Adrenal gland (tissue), 9 donors: ENCODE measurements at regions not wholly inside any gene's neighbourhood (a gene's known extent, or its start where the extent isn't known, plus 50 kb on each side); places are given as distances from the start of the nearest gene placed in this dataset.

ENCODE experiments used
- DNase-seq, 7 donors: peaks; one replicate each; pipeline ENCODE4 v3.0.0-alpha.2; 2019 to 2020
- H3K27ac ChIP-seq, 5 donors: fragments of 200-600 bp; sonication (generic) in 4 of 5; 1 replicate in 3 of 5; 2 replicates in 2 of 5; pipeline versions ENCODE4 v1.5.1 to v1.8.0; 2016 to 2020; ENCODE audit warnings: mild to moderate bottlenecking in 1 of 5
- H3K27me3 ChIP-seq: fragments of 200-600 bp; 2 replicates; pipeline ENCODE4 v1.8.0; 2021
- H3K36me3 ChIP-seq, 2 donors: fragments of 200-600 bp; replicated peaks in 1 of 2; 1 replicate in 1 of 2; 2 replicates in 1 of 2; pipeline versions ENCODE4 v1.5.1 to v1.8.0; 2018 to 2022
- H3K4me1 ChIP-seq, 2 donors: fragments of 200-600 bp; replicated peaks in 1 of 2; 1 replicate in 1 of 2; 2 replicates in 1 of 2; pipeline versions ENCODE4 v1.5.1 to v1.8.0; 2018 to 2021
- H3K4me3 ChIP-seq, 4 donors: fragments of 200-600 bp; sonication (generic) in 3 of 4; one replicate each; pipeline ENCODE4 v1.5.1; 2016 to 2018
- H3K9me3 ChIP-seq, 3 donors: fragments of 200-600 bp; sonication (generic) in 1 of 3; replicated peaks in 1 of 3; 1 replicate in 2 of 3; 2 replicates in 1 of 3; pipeline versions ENCODE4 v1.5.1 to v1.8.0; 2016 to 2021
- CTCF ChIP-seq, 6 experiments: fragments of 450-650 bp in 4 of 6; fragments of 200-600 bp in 2 of 6; sonication (generic) in 1 of 6; IDR thresholded peaks; 1 replicate in 5 of 6; 2 replicates in 1 of 6; pipeline versions ENCODE4 v1.5.1 to v1.8.0; 2016 to 2021; ENCODE audit warnings: antibody characterized with exemption in 6 of 6, mild to moderate bottlenecking in 2 of 6, moderate library complexity in 1 of 6
- POLR2A ChIP-seq, 2 donors: fragments of 450-650 bp; IDR thresholded peaks; one replicate each; pipeline ENCODE4 v1.6.1; 2017; ENCODE audit warnings: antibody characterized with exemption in 2 of 2, mild to moderate bottlenecking in 2 of 2, moderate library complexity in 1 of 2
- WGBS, 4 donors: extraction: QIAGEN DNeasy Blood & Tissue Kit in 2 of 4; methylation state at CpG; one replicate each; pipeline versions ENCODE4 v1.1.5 to v1.1.7; 2013 to 2017; 5-methylcytosine and 5-hydroxymethylcytosine counted together
- intact Hi-C, 2 donors: fragments of 100-400 bp; cut with DNase I; formaldehyde crosslinking; loops; one replicate each; pipeline versions ENCODE4 v1.14.1 to v1.15.0; 2022 to 2023
- donor health status: healthy with polysubstance abuse.
- donor health status: Bipolar disorder and iron deficiency.
- donor health status: DM: yes; HTN: yes; CAD: no.
- donor health status: DM: no; HTN: no; CAD: no.
- donor health status: DM: no; HTN: no; CAD: no.

DNA sequence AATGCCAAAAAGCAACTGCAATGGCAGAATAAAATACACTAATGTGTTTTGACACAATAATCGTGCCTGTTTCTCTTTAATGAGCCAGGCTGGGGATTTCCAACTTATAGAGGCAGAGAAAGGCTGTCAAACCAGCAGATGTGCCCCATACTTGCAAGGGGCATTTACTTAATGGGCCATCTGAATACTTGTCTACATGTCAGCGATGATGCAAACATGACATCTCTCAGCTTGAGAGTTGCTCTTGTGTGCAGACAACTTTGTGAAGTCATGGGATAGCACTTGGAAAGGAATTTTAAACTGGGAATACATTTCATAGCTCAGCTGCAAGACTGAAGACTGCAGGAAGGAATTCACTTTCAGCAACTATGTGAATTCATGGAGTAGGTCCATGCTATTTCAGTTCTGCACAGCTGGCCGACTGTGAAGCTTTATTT is 127.4 kb upstream of the ADAMTS9 start:
- H3K27ac ChIP-seq, result peak overlapping the region in 1 of 5 donors; percentile 20
- TF ChIP-seq CTCF (IDR thresholded peaks at IDR 0.05) (no peak), POLR2A (IDR thresholded peaks at IDR 0.05) (no peak)
- peaks cover 0 to 8% of the 10 kb centered on the region in 2 donors for H3K4me1 ChIP-seq
- intact Hi-C loops, result no loop called here
- 59 to 72% (median 62%) methylated on average over 3 of the region's 3 CpGs for WGBS, 4 donors
- H3K36me3 ChIP-seq, result no peaks in the 10 kb centered on the region
- no peak overlapping the region for H3K4me3 ChIP-seq
- no peaks in the 10 kb centered on the region for H3K27me3 ChIP-seq
- H3K9me3 ChIP-seq, result no peaks in the 10 kb centered on the region
- DNase-seq, result no peak

GRCh38 chr3:64814351-64814750 is 126.6 kb upstream of the ADAMTS9 start:
- Histone ChIP-seq H3K9me3 (no peaks in the 10 kb centered on the region), H3K36me3 (no peaks in the 10 kb centered on the region), H3K4me1 (peaks cover 0 to 8% of the 10 kb centered on the region in 2 donors), H3K27me3 (no peaks in the 10 kb centered on the region), H3K4me3 (no peak overlapping the region), H3K27ac (no peak overlapping the region)
- 77 to 86% (median 80%) methylated on average over 2 of the region's 2 CpGs for WGBS, 4 donors
- no peak for TF ChIP-seq CTCF (IDR thresholded peaks at IDR 0.05)
- TF ChIP-seq POLR2A (IDR thresholded peaks at IDR 0.05), result no peak
- DNase-seq, result no peak
- intact Hi-C loops, result no loop called here

DNA sequence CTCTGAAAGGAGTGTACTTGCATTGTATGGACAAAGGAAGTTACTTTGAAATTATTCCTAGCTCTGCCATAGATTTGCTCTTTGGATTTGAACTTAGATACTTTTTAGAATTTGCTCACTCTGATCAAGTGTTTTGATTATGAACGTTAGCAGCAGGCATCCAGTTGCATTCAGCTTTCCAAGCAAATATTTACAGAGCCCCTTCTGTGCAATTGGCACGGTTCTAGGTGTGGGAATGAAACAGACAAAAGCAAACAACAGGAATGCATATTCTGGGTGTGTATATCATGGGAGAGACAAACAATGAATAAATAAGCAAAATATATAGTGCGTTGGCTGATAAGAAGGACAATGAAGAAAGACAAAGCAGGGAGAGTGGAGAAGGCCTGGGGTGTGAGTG is 125.5 kb upstream of the ADAMTS9 start:
- 90 to 96% (median 92%) methylated on average over 3 of the region's 3 CpGs for WGBS, 4 donors
- intact Hi-C loops, result no loop called here
- Histone ChIP-seq H3K9me3 (no peaks in the 10 kb centered on the region), H3K27ac (no peak overlapping the region), H3K36me3 (no peaks in the 10 kb centered on the region), H3K4me3 (no peak overlapping the region), H3K4me1 (peaks cover 0 to 8% of the 10 kb centered on the region in 2 donors), H3K27me3 (no peaks in the 10 kb centered on the region)
- no peak for DNase-seq
- no peak for TF ChIP-seq CTCF (IDR thresholded peaks at IDR 0.05)

- Histone ChIP-seq H3K27me3 (no peaks in the 10 kb centered on the region), H3K27ac (no peak overlapping the region), H3K9me3 (no peaks in the 10 kb centered on the region), H3K36me3 (no peaks in the 10 kb centered on the region), H3K4me1 (no peaks in the 10 kb centered on the region), H3K4me3 (no peak overlapping the region)
- intact Hi-C loops, result no loop called here
- WGBS, 4 donors, result 73 to 85% (median 80%) methylated on average over 2 of the region's 2 CpGs
- DNase-seq, result no peak
- TF ChIP-seq CTCF (IDR thresholded peaks at IDR 0.05) (no peak), POLR2A (IDR thresholded peaks at IDR 0.05) (no peak)
These were observed 121.3 kb upstream of the ADAMTS9 start for GRCh38 chr3:64809086-64809485.
